ENCODE measurements at regions not wholly inside any gene's neighbourhood (a gene's known extent, or its start where the extent isn't known, plus 50 kb on each side); places are given as distances from the start of the nearest gene placed in this dataset.

DNA sequence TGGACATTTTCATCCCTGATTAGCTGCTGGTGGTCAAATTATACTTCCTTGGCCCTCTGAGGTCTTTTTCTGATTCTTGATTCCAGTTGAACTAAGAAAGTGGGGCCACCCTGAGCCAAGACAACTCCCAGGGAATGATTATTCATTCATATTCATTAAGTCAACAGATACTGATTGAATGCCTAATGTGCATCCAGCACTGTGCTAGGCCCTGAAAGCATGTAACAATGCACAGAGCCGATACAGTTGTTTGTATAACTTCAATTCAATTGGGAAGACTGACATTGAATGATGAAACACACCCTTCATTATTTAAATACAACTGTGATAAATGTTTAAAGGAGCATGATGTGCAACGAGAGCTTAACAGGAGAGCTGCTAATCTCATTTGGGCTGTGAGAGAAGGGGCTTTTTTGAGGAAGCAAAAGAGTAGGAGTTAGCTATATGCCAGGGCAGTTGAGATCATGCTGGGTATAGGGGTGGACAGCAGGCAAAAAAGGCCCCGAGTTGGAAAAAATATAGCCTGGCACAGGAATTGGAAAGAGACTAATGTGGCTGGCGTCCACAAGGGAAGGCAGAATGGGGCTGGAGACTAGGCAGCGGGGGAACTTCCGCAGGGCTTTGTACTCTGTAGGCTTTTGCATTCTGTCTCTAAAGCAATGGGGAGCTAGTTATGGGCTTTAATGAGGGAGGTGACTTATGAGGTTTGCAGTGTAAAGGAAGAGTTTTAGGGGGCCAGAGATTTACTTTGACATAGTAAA, 57.2 kb upstream of the ACVR1 start:
- DNase-seq, result no peak

DNA sequence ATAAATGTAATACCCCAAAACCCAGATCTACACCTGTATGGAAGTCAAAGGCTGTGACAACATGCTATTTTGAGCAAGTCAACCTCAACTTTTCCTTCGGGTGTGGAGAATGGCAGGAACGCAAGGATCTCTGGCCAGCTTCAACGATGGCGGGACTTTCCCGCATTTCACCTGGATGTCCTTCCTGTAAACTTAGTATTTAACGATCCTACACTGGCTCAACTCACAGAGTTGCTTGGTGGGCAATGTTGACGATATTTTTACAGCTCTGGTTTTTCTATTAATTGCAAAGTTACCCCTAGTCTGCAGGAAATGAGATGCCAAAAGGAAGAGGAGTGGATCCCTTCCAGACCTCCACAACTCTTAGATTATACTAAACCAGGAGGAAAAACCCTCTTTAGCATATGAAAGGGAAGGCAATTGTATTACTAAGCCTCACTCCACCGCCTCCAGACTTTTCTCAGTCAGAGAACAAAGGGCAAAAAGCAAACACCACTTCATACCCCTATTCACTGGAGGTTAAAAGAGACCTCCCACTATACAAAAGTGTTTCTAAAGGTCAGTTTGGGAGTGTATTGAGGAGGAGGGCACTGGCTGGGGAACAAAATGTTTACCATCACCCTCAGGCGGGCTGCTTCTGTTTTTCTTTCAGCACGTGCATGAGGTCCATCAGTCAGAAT, 56.5 kb upstream of the ACVR1 start:
- DNase-seq, result no peak

DNA sequence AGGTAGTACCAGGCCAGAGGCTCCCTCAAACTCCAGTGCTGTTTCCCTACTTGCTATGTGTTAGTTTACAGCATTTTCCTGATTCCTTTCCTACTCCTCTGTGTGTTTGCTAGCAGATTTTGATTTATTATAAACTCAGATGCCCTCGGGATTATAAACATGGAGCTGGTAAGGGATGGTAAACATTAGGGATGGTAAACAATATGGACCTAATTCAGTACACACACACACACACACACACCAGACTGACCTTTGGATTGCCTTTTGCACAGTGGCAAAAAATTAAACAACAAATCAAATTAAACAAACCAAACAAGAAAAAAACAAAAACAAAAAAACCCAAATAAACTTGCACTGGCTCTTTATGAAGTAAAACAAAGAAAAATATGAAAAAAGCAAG, 55.4 kb upstream of the ACVR1 start:
- DNase-seq, result no peak

DNA sequence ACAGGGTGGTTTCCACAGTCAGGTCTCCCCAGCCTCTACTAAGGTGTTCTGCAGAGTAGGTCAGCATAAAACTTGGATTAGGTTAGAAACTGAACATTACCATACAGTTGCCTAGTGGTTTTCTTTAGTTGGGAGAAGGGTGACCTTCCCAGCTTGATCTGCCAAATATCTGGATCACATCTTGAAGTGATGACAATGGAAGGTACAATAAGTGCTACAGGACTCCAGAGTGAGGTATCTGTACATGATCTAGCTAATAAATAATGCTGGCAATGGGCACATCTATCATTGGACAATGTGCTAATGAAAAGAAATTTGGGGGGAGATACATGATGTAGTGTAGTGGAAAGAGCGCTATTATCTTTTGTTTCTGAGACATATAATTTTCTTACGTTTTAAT, 54.6 kb upstream of the ACVR1 start:
- no peak for DNase-seq

DNA sequence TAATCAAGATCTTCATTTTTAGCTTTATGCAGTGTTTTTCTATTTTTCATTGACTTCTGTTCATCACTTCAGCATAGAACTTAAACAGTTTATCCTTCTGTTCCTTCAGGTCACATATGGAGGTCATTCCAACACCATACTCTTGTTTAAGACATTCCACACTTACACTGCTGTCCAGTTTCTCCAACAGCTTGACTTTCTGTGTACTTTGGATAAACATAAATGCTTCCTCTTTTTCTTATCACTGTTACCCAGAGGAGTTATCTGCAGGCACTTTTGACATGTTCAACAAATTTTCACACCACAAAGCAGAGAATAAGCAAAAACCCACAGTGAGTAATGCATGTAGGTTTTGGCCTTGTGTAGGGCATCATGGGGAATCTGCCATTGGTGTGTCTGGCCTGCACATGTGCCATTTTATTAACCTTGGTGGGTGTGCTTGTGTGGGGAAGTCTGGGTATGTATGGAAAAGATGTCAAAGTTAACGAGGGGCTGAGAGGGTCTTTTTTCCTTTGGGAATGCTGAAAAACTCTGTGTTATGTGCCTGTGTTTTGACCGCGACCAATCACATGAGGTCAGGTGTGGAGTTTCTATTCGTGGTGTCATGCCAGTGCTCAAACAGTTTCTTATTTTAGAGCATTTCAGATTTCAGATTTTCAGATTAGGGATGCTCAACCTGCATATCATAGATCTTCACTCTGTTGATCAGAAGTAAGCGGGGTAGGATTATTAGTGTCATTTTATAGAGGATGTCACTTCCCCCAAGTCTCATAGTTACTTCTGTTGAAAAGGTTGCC, 53.9 kb upstream of the ACVR1 start:
- DNase-seq, result no peak

DNA sequence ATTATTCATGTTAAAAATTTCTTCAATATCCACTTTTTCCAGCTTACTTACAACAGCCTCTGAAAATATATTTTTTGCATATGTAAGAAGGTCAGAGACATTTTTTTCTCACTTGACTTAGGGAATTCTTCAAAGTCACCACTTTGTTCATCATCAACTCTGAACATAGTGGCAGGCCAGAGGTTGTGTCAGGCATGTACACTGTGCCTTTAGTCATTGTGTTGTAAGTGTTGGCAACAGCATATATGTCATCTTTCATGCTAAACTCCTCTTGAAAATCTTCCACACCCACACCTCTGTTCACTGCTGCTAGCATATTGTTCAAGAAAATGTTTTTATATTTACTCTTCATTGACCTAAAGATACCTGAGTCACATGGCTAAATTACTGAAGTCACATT, 52.2 kb upstream of the ACVR1 start:
- DNase-seq, result no peak

DNA sequence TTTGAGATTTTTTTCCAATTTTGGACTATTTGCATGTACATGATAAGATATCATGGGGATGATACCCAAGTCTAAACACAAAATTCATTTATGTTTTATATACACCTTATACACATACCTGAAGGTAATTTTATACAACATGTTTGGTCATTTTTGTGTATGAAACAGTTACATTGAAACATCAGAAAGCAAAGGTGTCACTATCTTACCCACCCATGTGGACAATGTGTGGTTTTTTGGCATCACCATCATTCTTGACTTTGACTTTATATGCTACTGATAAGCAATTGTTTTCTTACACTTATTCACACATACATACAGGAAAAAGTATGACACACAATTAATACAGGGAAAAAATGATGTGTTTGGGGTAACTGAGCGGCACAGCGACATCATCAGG, 51.0 kb upstream of the ACVR1 start:
- DNase-seq, result no peak
